ENCODE measurements at regions not wholly inside any gene's neighbourhood (a gene's known extent, or its start where the extent isn't known, plus 50 kb on each side); places are given as distances from the start of the nearest gene placed in this dataset.

- TF ChIP-seq FOSL2 (IDR thresholded peaks at IDR 0.05; ENCODE audit: borderline replicate concordance, low read depth) (no peak), CTCF (IDR thresholded peaks at IDR 0.05) (no peak; the same call in 1 of the 2 replicates), PBX3 (IDR thresholded peaks at IDR 0.05) (no peak), POLR2AphosphoS5 (IDR thresholded peaks at IDR 0.05; ENCODE audit: low read depth, low read length) (no peak), USF2 (IDR thresholded peaks at IDR 0.05; ENCODE audit: borderline replicate concordance, low read depth, low read length) (no peak), RAD21 (IDR thresholded peaks at IDR 0.05; ENCODE audit: low read length) (no peak), SMC3 (IDR thresholded peaks at IDR 0.05; ENCODE audit: low read depth, low read length) (no peak), ZBTB33 (IDR thresholded peaks at IDR 0.05; ENCODE audit: borderline replicate concordance, low read depth) (no peak), MXI1 (IDR thresholded peaks at IDR 0.05; ENCODE audit: low read depth, low read length) (no peak), FOXJ3 (CRISPR knock-in tag; IDR thresholded peaks at IDR 0.05) (no peak), REST (IDR thresholded peaks at IDR 0.05; ENCODE audit: low read depth, low read length) (no peak), MAX (IDR thresholded peaks at IDR 0.05; ENCODE audit: low read depth) (no peak)
Measured at GRCh38 chr3:106635826-106636225, 741.4 kb upstream of the CCDC54 start.

All from SK-N-SH (cell line).